HEK293 (cell line): ENCODE measurements at regions not wholly inside any gene's neighbourhood (a gene's known extent, or its start where the extent isn't known, plus 50 kb on each side); places are given as distances from the start of the nearest gene placed in this dataset.

Experiments used
- CTCF ChIP-seq: fragments of 450-650 bp; formaldehyde crosslinking; IDR thresholded peaks from 2 replicates; pipeline ENCODE4 v1.5.1; 2016; ENCODE audit warnings: missing biosample characterization, missing genetic modification characterization
- KLF1 ChIP-seq: fragments of 450-650 bp; formaldehyde crosslinking; IDR thresholded peaks from 2 replicates; pipeline ENCODE4 v1.5.1; 2016; ENCODE audit warnings: missing biosample characterization, missing genetic modification characterization
- KLF9 ChIP-seq: fragments of 450-650 bp; formaldehyde crosslinking; IDR thresholded peaks from 2 replicates; pipeline ENCODE4 v1.5.1; 2016; ENCODE audit warnings: missing biosample characterization, missing genetic modification characterization, low read depth
- PBX3 ChIP-seq: sonication (generic); formaldehyde crosslinking; IDR thresholded peaks from 2 replicates; pipeline ENCODE4 v1.8.1; 2022; ENCODE audit warnings: mild to moderate bottlenecking, moderate library complexity, missing genetic modification reagents
- REST ChIP-seq: fragments of 450-650 bp; formaldehyde crosslinking; IDR thresholded peaks from 2 replicates; pipeline ENCODE4 v1.5.1; 2016; ENCODE audit warnings: missing biosample characterization, missing genetic modification characterization

- TF ChIP-seq PBX3 (CRISPR knock-in tag) (no peak), CTCF (no peak), REST (tag by site-specific recombination) (no peak), KLF1 (tag by site-specific recombination) (no peak), KLF9 (tag by site-specific recombination) (no peak)
Measured at GRCh38 chr20:10754824-10755223, 81.0 kb upstream of the JAG1 start.
